ENCODE measurements at regions not wholly inside any gene's neighbourhood (a gene's known extent, or its start where the extent isn't known, plus 50 kb on each side); places are given as distances from the start of the nearest gene placed in this dataset.

DNA sequence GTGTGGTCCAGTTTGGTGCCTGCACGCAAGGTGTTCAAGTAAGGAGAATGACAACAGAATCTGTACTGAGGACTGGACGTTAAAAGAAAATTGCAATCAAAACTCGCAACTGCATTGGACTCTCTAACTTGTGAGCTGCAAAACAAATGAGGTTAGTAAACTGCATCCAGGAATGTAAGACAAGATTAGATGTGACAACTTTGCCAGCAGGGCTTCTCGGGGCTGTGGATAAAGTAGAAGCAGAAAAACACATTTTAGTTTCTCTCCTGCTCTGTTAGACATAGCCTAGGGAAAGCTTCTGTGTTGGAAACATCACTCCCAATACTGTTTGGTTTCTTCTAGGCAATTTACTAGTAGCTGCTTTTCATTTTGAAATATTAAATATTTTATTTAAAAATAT lies 338.2 kb upstream of the NAV3 start:
- no peak for DNase-seq (ENCODE audit: low read depth)

DNA sequence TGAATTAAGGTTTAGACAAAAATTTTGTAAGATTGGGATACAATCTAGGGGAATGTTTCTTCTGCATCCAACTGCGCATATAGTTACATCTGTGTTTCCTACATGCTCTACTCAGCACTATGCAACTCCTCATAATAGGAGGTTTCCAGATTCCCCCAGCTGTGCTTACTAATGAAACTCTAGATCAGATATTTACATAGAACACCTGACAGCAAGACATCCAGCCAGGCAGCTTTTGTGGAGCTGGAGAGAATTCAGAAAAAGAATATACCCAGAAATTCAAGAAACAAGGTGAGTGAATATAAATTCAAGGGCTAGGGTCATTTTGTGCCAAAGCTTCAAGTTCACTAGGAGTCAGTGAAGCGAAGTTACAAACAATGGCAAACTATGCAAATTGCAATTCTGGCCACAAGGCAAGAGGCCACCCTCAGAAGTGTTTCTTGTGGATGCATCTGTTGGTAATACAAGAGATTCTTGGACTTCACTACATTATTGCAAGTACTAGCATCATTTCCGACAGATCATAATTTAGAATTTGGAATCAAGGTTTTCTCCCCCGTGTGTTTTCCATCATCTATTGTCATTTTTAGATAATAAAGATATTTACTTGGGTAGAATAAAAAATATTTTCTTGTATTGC lies 341.2 kb upstream of the NAV3 start:
- no peak for DNase-seq (ENCODE audit: low read depth)

GRCh38 chr12:77488041-77488620 lies 342.6 kb upstream of the NAV3 start:
- DNase-seq (ENCODE audit: low read depth): peak; percentile 66

DNA sequence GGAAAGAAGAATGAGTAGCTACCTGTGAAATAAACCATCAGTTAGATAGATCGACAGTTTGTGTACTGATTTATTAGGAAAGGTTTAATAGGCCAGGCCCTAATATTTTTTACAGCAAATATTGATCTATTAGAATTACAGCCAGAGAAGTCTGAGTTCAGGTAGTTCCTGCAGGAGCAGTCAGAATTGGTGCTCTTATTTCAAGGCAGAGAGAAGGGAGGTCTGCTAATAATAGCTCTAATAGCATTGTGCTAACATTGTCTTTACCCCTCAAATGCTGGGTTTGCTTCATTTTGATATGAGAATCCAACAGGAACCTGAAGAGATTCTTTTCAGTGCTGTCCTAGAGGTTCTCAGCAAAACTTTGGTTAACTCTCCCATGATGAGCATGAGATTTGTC lies 343.8 kb upstream of the NAV3 start:
- no peak for DNase-seq (ENCODE audit: low read depth)

GRCh38 chr12:77485961-77486854 lies 344.5 kb upstream of the NAV3 start:
- DNase-seq (ENCODE audit: low read depth): no peak

DNA sequence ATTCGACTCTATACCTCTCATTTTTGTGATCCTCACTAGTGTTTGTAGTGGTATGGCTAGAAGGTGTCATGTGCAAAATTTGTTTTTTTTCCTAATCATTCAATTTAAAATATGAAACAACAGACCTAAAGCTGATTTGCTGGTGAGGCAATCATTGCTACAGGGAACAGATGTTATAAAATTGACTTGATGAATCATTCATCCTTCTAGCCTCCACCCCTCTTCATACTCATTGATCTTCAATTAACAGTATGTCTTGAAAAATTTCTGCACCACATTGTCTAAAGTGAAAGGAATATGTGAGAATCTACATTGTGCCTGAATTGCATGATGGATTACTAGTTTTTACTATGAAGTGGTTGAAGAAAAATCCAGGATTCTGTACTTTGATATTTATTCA lies 349.0 kb upstream of the NAV3 start:
- DNase-seq (ENCODE audit: low read depth): no peak

DNA sequence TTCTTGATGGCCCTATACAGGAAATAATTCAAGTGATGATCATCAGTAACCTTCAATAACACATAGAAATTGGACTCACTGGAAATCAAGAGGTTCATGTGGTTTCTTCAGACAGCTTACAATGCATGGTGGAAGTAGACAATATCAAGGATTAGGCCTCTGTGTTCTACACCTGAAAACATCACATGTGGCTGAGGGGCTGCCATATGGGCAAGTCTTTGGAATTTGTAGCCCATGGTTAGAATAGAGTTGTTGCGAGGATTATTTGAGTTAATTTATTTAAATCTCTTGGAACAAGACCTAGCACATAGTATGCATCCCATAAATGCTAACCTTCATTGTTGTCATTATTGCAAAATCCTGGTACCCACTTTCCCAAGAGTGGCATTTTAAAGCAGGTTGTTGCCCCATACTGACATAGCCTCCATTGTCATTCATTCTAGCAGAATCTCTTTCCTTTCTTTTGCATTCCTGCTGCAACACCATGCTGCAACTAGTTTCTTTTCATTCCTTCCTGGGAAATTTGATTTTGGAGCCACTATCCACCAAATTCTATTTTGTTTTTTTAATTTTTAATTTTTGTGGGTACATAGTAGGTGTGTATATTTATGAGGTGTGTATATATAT lies 352.7 kb upstream of the NAV3 start:
- no peak for DNase-seq (ENCODE audit: low read depth)

DNA sequence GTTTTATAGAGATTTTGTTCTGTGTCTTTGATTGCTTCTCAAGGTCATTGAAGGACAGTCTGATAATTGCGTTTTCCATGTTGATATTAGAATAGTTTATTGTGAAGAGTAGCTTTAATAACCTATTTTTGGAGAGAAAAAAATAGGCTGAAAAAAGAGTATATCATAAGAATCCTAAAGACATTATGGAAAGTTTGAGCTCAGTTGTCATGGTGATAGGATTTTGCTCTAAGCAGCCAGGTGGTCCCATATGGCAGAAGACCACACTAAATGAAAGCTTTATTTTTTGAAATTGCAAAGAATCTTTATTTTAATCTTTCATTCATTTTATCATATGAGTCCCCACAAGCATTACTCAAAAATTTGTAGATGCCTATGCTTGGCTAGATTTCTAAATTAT lies 358.9 kb upstream of the NAV3 start:
- no peak for DNase-seq (ENCODE audit: low read depth)

GRCh38 chr12:77469578-77470333 lies 360.9 kb upstream of the NAV3 start:
- no peak for DNase-seq (ENCODE audit: low read depth)

DNA sequence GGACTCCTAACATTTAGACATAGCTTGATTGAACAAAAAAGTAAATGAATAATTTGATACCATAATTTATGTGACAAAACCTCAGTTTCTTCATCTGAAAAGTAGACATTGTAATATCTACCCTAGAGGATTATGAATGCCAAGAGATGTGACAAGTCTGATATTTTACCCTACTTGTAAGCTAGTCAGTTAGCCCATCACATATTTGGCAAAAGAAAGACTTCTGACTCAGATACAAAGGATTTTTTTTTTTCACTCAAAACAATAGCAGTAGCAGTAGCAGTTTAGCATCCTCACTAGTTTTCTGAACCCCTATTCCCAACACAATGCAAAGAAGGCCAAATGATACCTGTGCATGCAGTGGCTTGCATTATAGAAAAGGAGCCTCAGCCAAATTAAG lies 377.3 kb upstream of the E2F7 start:
- DNase-seq (ENCODE audit: low read depth): no peak

GRCh38 chr12:77439749-77440148 lies 374.4 kb upstream of the E2F7 start:
- DNase-seq (ENCODE audit: low read depth): no peak

DNA sequence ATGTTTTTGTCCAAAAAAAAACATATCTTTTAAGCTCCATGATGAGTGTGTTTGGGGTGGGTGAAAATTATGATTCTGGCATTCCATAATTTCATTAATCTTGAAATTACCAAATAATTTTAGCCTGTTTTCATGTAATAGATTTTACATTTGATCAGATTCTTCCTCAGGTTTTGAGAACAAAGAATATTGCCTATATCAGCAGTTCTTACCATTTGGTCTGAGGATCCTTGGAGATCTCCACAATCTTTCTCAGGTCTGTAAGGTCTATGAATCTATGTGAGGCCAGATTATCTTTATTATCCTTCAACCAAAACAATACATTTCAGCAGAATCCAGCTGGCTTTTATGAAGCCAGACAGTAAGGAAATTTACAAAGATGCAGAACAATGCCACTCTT lies 373.3 kb upstream of the E2F7 start:
- no peak for DNase-seq (ENCODE audit: low read depth)

DNA sequence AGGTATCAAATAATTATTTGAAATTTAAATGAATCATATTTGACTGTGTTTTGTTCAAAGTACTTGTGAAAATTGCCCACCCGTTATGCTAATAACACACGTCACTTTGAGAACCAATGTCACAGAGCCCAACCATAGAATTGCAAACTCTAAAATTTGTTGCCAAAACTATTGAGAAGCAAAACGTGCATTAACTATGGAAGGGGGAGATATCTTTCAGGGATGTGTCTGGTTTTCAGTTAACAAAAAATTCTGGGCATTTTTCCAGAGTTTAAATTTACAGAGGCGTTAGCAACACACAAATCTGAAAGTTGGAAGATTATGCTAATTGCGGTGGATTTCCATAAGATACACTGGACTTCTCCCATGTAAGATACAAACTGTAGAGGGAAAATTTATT lies 371.8 kb upstream of the E2F7 start:
- no peak for DNase-seq (ENCODE audit: low read depth)

GRCh38 chr12:77435446-77436091 lies 370.2 kb upstream of the E2F7 start:
- DNase-seq (ENCODE audit: low read depth): no peak

- DNase-seq (ENCODE audit: low read depth): no peak
Measured at GRCh38 chr12:77433799-77434198, 368.4 kb upstream of the E2F7 start.

DNA sequence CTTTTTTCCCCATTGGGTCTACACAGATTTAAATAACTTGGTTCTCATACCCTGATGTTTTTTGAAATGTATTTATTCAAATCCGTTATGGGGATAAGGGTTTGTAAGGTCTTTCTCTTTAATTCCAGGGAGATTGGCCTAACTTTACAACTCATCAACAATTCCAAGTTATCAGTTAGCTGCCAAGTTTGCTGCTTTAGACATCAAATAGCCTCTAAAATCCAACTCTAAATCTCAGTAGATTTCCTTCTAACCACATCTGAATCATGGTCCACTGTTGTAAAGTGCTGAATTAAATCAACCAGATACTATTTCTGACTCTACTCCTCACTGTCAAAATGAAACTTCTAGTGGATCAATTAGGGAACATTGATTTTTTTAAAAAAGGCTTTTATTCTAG lies 364.1 kb upstream of the E2F7 start:
- DNase-seq (ENCODE audit: low read depth): no peak

- no peak for DNase-seq (ENCODE audit: low read depth)
Measured at GRCh38 chr12:77421152-77421551, 355.8 kb upstream of the E2F7 start.

DNA sequence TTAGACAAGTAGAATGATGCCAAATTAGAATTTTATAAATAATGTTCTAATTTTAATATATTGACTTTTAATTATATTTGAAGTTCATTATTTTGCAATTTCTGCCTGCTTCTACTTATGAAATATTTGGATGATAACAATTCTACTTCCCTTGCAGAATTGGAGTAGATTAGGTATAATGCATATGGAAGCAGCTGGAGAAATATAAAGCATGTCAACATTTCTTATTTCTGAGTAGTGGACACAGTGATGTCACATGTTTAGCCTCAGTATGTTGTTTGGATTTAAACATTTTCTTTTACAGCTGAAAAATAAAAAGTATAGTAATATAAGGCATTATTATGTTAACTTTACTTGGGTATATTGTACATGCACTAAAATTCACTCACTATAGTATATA lies 344.2 kb upstream of the E2F7 start:
- DNase-seq (ENCODE audit: low read depth): no peak

- no peak for DNase-seq (ENCODE audit: low read depth)
Measured at GRCh38 chr12:77407931-77408330, 342.6 kb upstream of the E2F7 start.

DNA sequence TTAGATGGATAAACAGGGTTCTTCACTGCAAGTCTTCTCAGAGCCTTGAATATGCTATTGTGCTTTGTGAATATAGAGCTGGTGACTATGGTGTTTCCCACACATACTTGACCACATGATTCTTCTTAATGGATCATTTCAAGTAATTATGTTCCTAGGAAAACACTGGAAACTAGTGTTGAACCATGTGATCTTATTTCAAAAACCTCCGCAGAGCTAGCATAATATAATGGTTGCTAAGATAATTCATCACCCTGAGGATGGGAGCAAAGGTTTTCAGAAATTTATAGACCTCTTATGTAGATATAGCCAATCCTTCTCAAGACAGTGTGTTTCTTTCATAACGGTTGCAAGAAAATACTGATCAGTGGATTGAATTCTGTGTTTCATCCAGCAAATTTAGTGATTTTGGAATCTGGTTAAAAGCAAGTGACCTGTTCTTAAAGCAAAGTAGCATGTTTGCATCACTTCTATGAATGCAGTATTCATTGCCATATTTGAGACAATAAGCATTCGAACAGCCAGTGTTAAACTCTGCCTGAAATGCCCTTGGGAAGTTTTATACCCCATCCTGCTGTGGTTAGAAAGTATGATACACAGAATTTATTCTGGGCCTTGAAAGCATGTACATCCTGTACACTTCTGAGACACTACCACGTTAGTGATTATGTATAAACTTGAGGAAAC lies 341.0 kb upstream of the E2F7 start:
- no peak for DNase-seq (ENCODE audit: low read depth)

- no peak for DNase-seq (ENCODE audit: low read depth)
Measured at GRCh38 chr12:77402716-77403115, 337.3 kb upstream of the E2F7 start.
